Upper lobe of left lung (tissue), 4 donors: ENCODE measurements at regions not wholly inside any gene's neighbourhood (a gene's known extent, or its start where the extent isn't known, plus 50 kb on each side); places are given as distances from the start of the nearest gene placed in this dataset.

Source experiments
- EP300 ChIP-seq, 4 donors: sonication (generic); formaldehyde crosslinking; IDR thresholded peaks; one replicate each; pipeline ENCODE4 v1.5.1; 2017; ENCODE audit warnings: antibody characterized with exemption in 4 of 4, control low read depth in 2 of 4
- POLR2A ChIP-seq, 4 donors: fragments of 450-650 bp; IDR thresholded peaks; one replicate each; pipeline ENCODE4 v1.5.1; 2016 to 2017; ENCODE audit warnings: antibody characterized with exemption in 4 of 4, mild to moderate bottlenecking in 2 of 4
- TF ChIP-seq, protein P1 (sequence below), 6 experiments: fragments of 450-650 bp in 4 of 6; fragments of 200-600 bp in 2 of 6; sonication (generic) in 2 of 6; IDR thresholded peaks; one replicate each; pipeline ENCODE4 v1.5.1; 2016 to 2019; ENCODE audit warnings: antibody characterized with exemption in 6 of 6

GRCh38 chr7:45342236-45342635, 184.6 kb downstream of the RAMP3 start:
- TF ChIP-seq POLR2A (IDR thresholded peaks at IDR 0.05) (no peak), EP300 (IDR thresholded peaks at IDR 0.05) (no peak)
- TF ChIP-seq, protein P1, sequence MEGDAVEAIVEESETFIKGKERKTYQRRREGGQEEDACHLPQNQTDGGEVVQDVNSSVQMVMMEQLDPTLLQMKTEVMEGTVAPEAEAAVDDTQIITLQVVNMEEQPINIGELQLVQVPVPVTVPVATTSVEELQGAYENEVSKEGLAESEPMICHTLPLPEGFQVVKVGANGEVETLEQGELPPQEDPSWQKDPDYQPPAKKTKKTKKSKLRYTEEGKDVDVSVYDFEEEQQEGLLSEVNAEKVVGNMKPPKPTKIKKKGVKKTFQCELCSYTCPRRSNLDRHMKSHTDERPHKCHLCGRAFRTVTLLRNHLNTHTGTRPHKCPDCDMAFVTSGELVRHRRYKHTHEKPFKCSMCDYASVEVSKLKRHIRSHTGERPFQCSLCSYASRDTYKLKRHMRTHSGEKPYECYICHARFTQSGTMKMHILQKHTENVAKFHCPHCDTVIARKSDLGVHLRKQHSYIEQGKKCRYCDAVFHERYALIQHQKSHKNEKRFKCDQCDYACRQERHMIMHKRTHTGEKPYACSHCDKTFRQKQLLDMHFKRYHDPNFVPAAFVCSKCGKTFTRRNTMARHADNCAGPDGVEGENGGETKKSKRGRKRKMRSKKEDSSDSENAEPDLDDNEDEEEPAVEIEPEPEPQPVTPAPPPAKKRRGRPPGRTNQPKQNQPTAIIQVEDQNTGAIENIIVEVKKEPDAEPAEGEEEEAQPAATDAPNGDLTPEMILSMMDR (IDR thresholded peaks at IDR 0.05): no peak
